Transverse colon (tissue), 4 donors: ENCODE measurements at regions not wholly inside any gene's neighbourhood (a gene's known extent, or its start where the extent isn't known, plus 50 kb on each side); places are given as distances from the start of the nearest gene placed in this dataset.

ENCODE experiments used
- CTCF ChIP-seq, 5 experiments: fragments of 200-600 bp in 3 of 5; fragments of 450-650 bp in 2 of 5; sonication (generic) in 3 of 5; IDR thresholded peaks; 1 replicate in 2 of 5; 2 replicates in 3 of 5; pipeline ENCODE4 v1.5.1; 2016 to 2017; ENCODE audit warnings: antibody characterized with exemption in 5 of 5, inconsistent platforms in 3 of 5, mild to moderate bottlenecking in 2 of 5, moderate library complexity in 1 of 5
- EP300 ChIP-seq: sonication (generic); formaldehyde crosslinking; IDR thresholded peaks from one replicate; pipeline ENCODE4 v1.6.1; 2017; ENCODE audit warnings: antibody characterized with exemption, low read depth
- POLR2AphosphoS5 ChIP-seq, 3 donors: sonication (generic); formaldehyde crosslinking; IDR thresholded peaks; one replicate each; pipeline ENCODE4 v1.6.1; 2016; ENCODE audit warnings: antibody characterized with exemption in 3 of 3

GRCh38 chr7:69342154-69342884, 256.0 kb upstream of the AUTS2 start:
- TF ChIP-seq EP300: no peak
- no peak for TF ChIP-seq POLR2AphosphoS5 (IDR thresholded peaks at IDR 0.05)
- no peak for TF ChIP-seq CTCF (IDR thresholded peaks at IDR 0.05)
